ENCODE measurements at regions not wholly inside any gene's neighbourhood (a gene's known extent, or its start where the extent isn't known, plus 50 kb on each side); places are given as distances from the start of the nearest gene placed in this dataset.

DNA sequence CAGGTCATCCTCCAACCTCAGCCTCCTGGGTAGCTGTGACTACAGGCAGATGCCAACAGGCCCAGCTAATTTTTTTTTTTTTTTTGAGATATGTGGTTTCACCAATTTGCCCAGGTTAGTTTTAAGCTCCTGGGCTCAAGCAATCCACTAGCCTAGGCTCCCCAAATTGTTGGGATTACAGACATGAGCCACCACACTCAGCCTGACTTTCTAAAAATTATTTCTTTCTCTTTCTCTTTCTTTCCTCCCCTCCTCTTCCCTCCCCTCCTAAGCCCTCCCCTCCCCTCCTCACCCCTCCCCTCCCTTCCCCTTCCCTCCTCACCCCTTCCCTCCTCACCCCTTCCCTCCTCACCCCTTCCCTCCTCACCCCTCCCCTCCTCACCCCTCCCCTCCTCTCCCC, 127.3 kb downstream of the BTBD3 start:
- no peaks in the 10 kb centered on the region for H3K36me3 ChIP-seq (ENCODE audit: insufficient read depth)
- H3K4me3 ChIP-seq (ENCODE audit: low read depth, low read length) = no peak overlapping the region
- DNase-seq (ENCODE audit: extremely low spot score) = no peak
- H3K27ac ChIP-seq (ENCODE audit: low read depth) = no peak overlapping the region
- H3K4me1 ChIP-seq (ENCODE audit: insufficient read depth) = no peaks in the 10 kb centered on the region

- no peak for DNase-seq (ENCODE audit: extremely low spot score)
- Histone ChIP-seq H3K4me3 (ENCODE audit: low read depth, low read length) (no peak overlapping the region), H3K36me3 (ENCODE audit: insufficient read depth) (no peaks in the 10 kb centered on the region), H3K27ac (ENCODE audit: low read depth) (no peak overlapping the region), H3K4me1 (ENCODE audit: insufficient read depth) (no peaks in the 10 kb centered on the region)
- 98% methylated on average over 1 of the region's 1 CpG for WGBS
Measured at GRCh38 chr20:12047838-12048432, 130.2 kb downstream of the BTBD3 start.

DNA sequence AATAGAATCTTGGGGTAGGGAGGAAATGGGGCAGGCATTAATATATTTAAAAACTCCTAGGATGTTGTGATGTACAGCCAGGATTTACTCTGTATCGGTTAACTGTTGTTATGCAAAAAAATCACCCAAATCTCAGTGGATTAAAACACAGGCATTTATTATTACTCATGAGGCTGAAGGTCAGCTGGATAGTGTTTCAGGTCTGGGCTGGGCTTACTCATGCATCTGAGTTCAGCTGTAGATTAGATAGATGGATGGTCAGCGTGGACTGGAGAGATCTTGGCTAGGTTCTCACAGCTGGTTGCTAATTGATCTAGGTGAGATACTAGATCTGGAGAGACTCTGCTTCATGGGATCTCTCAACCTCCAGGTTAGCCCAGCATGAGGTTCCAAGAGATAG, 131.4 kb downstream of the BTBD3 start:
- Histone ChIP-seq H3K4me1 (ENCODE audit: insufficient read depth) (no peaks in the 10 kb centered on the region), H3K4me3 (ENCODE audit: low read depth, low read length) (no peak overlapping the region), H3K27ac (ENCODE audit: low read depth) (no peak overlapping the region), H3K36me3 (ENCODE audit: insufficient read depth) (no peaks in the 10 kb centered on the region)
- no peak for DNase-seq (ENCODE audit: extremely low spot score)
- WGBS = 75% methylated on average over 2 of the region's 2 CpGs

DNA sequence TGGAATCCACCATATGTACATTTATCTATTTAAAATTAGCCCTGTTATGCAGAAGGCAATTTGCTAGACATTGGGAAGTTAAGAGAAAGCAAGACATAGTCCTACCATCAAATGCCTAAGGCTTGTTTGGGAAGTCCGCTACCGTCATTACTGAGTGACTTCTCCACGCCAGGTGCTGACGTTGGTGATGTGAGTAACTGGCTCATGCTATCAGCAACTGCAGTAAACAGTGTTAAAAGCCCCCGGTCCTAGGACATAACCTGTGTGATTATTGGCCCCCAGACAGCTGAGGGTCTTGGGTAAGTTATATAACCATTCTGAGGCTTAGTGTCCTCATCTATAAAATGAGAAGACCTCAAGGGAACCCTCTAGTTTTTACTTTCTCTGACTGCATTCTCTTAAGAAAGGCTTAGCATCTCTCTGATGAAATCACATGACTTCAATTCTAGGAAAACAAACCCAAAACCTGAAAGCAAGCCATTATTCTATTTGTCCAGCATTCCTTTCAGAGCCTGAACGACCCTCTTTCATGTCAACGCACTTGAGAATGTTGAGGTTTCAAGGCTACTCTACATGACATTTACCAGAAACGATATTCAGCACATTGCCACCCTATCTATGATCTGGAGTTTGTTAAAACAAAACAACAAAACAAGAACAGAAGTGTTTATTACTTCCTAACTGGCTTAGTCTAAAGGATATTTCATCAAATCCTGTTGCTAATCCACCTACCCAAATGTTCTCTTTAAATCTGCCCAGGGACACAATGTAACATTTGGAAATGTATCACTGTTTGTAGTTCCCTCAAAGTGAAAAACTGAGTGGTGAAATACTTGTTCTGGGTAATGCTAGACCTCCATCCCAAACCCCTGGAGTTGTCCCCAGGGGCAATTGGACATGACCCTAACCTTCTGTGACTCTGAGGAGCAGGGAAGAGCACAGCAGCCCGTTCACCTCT, 133.8 kb downstream of the BTBD3 start:
- H3K27ac ChIP-seq (ENCODE audit: low read depth) = no peak overlapping the region
- H3K4me3 ChIP-seq (ENCODE audit: low read depth, low read length) = no peak overlapping the region
- no peak for DNase-seq (ENCODE audit: extremely low spot score)
- WGBS = 80% methylated on average over 9 of the region's 9 CpGs
- no peaks in the 10 kb centered on the region for H3K4me1 ChIP-seq (ENCODE audit: insufficient read depth)
- no peaks in the 10 kb centered on the region for H3K36me3 ChIP-seq (ENCODE audit: insufficient read depth)

- no peak overlapping the region for H3K27ac ChIP-seq (ENCODE audit: low read depth)
- no peak overlapping the region for H3K4me3 ChIP-seq (ENCODE audit: low read depth, low read length)
- no peaks in the 10 kb centered on the region for H3K4me1 ChIP-seq (ENCODE audit: insufficient read depth)
- no peaks in the 10 kb centered on the region for H3K36me3 ChIP-seq (ENCODE audit: insufficient read depth)
- DNase-seq (ENCODE audit: extremely low spot score) = no peak
Measured at GRCh38 chr20:12053353-12053752, 135.7 kb downstream of the BTBD3 start.

DNA sequence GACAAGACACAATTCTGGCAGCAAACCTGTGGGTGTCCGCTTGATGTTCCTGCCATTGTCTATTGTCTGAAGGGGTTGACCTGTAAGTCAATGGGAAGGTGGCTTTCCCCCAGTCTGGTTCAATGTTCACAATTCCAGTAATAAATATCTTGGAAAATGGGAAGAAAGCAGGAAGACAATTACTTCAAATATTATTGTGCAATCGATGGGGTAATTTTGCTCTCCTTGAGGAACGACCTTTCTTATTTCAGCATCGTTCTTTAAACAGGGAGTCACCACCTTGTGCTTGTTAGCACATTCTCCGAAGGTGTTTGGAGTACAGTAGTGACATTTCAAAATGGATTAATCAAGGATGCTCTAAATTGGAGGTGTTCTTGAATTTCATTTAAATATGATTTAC, 136.9 kb downstream of the BTBD3 start:
- 91% methylated on average over 5 of the region's 5 CpGs for WGBS
- H3K36me3 ChIP-seq (ENCODE audit: insufficient read depth) = no peaks in the 10 kb centered on the region
- H3K27ac ChIP-seq (ENCODE audit: low read depth) = no peak overlapping the region
- DNase-seq (ENCODE audit: extremely low spot score) = no peak
- no peak overlapping the region for H3K4me3 ChIP-seq (ENCODE audit: low read depth, low read length)
- no peaks in the 10 kb centered on the region for H3K4me1 ChIP-seq (ENCODE audit: insufficient read depth)

DNA sequence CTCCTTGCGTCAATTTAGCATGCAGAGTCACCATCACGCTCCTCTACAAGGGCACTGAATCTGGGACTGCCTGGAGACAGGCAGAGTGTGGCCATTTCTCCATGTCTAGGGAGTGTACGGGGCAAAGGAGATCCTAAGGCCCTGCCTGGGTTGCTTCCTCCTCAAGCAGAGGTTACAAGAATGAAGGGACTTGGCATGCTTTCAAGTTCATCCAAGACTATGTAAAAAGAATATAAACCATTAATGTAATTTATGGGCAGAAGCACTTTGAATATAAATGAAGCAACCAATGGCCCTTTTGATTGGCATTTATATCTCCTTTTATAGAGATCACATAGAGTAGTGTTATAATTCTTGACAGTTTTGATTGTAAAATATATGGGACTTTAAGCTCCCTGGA, 137.5 kb downstream of the BTBD3 start:
- Histone ChIP-seq H3K36me3 (ENCODE audit: insufficient read depth) (no peaks in the 10 kb centered on the region), H3K4me1 (ENCODE audit: insufficient read depth) (no peaks in the 10 kb centered on the region), H3K4me3 (ENCODE audit: low read depth, low read length) (no peak overlapping the region), H3K27ac (ENCODE audit: low read depth) (no peak overlapping the region)
- 93% methylated on average over 3 of the region's 3 CpGs for whole genome bisulfite sequencing
- DNase-seq (ENCODE audit: extremely low spot score) = no peak

GRCh38 chr20:12056839-12057238, 139.1 kb downstream of the BTBD3 start:
- Histone ChIP-seq H3K4me1 (ENCODE audit: insufficient read depth) (no peaks in the 10 kb centered on the region), H3K36me3 (ENCODE audit: insufficient read depth) (no peaks in the 10 kb centered on the region), H3K4me3 (ENCODE audit: low read depth, low read length) (no peak overlapping the region), H3K27ac (ENCODE audit: low read depth) (no peak overlapping the region)
- WGBS = 67% methylated on average over 2 of the region's 2 CpGs
- DNase-seq (ENCODE audit: extremely low spot score) = no peak

- 81% methylated on average over 6 of the region's 6 CpGs for WGBS
- DNase-seq (ENCODE audit: extremely low spot score) = no peak
- no peak overlapping the region for H3K27ac ChIP-seq (ENCODE audit: low read depth)
- H3K4me1 ChIP-seq (ENCODE audit: insufficient read depth) = no peaks in the 10 kb centered on the region
- H3K4me3 ChIP-seq (ENCODE audit: low read depth, low read length) = no peak overlapping the region
- H3K36me3 ChIP-seq (ENCODE audit: insufficient read depth) = no peaks in the 10 kb centered on the region
Measured at GRCh38 chr20:12057778-12058177, 140.1 kb downstream of the BTBD3 start.

GRCh38 chr20:12058216-12058615, 140.5 kb downstream of the BTBD3 start:
- WGBS = 82% methylated on average over 4 of the region's 4 CpGs
- Histone ChIP-seq H3K36me3 (ENCODE audit: insufficient read depth) (no peaks in the 10 kb centered on the region), H3K4me3 (ENCODE audit: low read depth, low read length) (no peak overlapping the region), H3K27ac (ENCODE audit: low read depth) (no peak overlapping the region), H3K4me1 (ENCODE audit: insufficient read depth) (no peaks in the 10 kb centered on the region)
- no peak for DNase-seq (ENCODE audit: extremely low spot score)

GRCh38 chr20:12061466-12061865, 143.8 kb downstream of the BTBD3 start:
- 73% methylated on average over 1 of the region's 1 CpG for WGBS
- no peaks in the 10 kb centered on the region for H3K36me3 ChIP-seq (ENCODE audit: insufficient read depth)
- H3K27ac ChIP-seq (ENCODE audit: low read depth) = no peak overlapping the region
- DNase-seq (ENCODE audit: extremely low spot score) = no peak
- H3K4me3 ChIP-seq (ENCODE audit: low read depth, low read length) = no peak overlapping the region
- H3K4me1 ChIP-seq (ENCODE audit: insufficient read depth) = no peaks in the 10 kb centered on the region

DNA sequence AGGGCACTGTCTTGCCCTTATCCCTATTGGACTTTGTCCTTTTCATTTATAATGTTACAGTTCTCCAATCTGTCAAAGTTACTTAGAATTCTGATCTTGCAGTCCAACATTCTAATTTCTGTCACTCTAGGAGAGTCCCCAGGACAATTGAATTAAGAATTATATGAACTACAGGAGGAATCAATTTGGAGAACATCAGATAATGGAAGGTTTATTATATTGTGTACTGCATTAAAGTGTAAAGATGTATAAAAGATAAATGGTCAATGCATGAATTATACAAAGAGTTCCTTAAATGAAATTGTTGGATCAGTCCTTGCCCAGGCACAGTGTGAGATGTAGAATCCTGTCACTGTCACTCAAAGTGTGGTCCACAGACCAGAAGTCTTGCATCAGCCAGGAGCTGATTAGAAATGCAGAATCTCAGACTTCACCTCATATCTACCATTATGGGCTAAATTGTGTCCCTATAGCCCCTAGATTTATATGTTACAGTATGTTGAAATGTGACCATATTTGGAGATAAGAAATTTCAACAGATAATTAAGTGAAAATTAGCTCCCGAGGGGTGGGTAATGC, 145.5 kb downstream of the BTBD3 start:
- Histone ChIP-seq H3K4me1 (ENCODE audit: insufficient read depth) (no peaks in the 10 kb centered on the region), H3K27ac (ENCODE audit: low read depth) (no peak overlapping the region), H3K4me3 (ENCODE audit: low read depth, low read length) (no peak overlapping the region), H3K36me3 (ENCODE audit: insufficient read depth) (no peaks in the 10 kb centered on the region)
- WGBS = 94% methylated on average over 1 of the region's 1 CpG
- DNase-seq (ENCODE audit: extremely low spot score) = no peak

DNA sequence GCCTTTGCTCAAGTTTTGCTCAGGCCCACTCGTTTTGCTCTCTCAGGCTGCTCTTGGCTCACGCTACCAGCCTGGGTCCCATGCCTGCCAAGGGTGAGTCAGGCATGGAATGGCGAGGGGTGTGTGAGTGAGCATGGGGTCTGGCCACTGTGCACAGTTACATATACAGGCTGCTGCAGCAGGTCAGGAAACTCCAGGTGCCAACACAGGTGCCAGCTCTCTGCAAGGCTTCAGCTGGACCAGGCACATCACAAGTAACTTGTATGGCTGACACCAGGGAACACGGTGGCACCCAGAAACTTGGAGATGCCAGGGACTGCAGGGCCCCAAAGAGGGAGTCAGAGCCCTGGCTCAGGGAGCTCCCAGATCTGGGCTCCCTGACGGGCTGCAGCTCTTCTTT, 146.8 kb downstream of the BTBD3 start:
- no peak for DNase-seq (ENCODE audit: extremely low spot score)
- H3K27ac ChIP-seq (ENCODE audit: low read depth) = no peak overlapping the region
- no peak overlapping the region for H3K4me3 ChIP-seq (ENCODE audit: low read depth, low read length)
- H3K4me1 ChIP-seq (ENCODE audit: insufficient read depth) = no peaks in the 10 kb centered on the region
- WGBS = 90% methylated on average over 5 of the region's 5 CpGs
- H3K36me3 ChIP-seq (ENCODE audit: insufficient read depth) = no peaks in the 10 kb centered on the region

DNA sequence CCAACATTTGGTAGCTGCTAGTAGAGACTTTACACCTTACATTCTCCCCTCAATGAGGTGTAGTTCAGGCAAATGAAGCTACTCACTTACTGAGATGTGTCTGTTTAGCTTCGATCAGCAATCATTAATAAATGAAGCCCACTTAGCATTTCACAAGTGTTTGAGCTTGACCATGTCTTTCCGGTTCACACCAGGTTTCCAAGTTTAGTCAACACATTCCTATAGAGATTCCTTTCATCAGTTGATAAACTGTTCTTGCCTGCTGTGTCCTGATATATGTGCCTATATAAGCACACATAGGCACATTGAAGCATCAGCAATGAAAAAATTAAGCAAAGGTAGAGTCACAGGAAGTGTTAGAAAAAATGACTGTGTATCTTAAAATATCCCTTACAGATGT, 150.0 kb downstream of the BTBD3 start:
- H3K36me3 ChIP-seq (ENCODE audit: insufficient read depth) = no peaks in the 10 kb centered on the region
- no peak for DNase-seq (ENCODE audit: extremely low spot score)
- no peak overlapping the region for H3K4me3 ChIP-seq (ENCODE audit: low read depth, low read length)
- H3K27ac ChIP-seq (ENCODE audit: low read depth) = no peak overlapping the region
- H3K4me1 ChIP-seq (ENCODE audit: insufficient read depth) = no peaks in the 10 kb centered on the region
- 92% methylated on average over 2 of the region's 2 CpGs for WGBS

Measured in urinary bladder (tissue), 3 donors.